Fibroblast of lung (primary cell): ENCODE measurements at regions not wholly inside any gene's neighbourhood (a gene's known extent, or its start where the extent isn't known, plus 50 kb on each side); places are given as distances from the start of the nearest gene placed in this dataset.

Source experiments
- EZH2 ChIP-seq: IDR thresholded peaks from 2 replicates; pipeline ENCODE4 v1.5.1; 2012; ENCODE audit warnings: low read length, control low read depth, mild to moderate bottlenecking; ENCODE audit errors: missing control alignments
- TF ChIP-seq, protein P1 (sequence below), 2 donors: IDR thresholded peaks in 1 of 2; conservative IDR thresholded peaks in 1 of 2; 1 replicate in 1 of 2; 2 replicates in 1 of 2; pipeline ENCODE4 v1.5.1; 2011 to 2012; ENCODE audit warnings: low read length in 2 of 2, control low read depth in 1 of 2, inconsistent platforms in 1 of 2, low read depth in 1 of 2, mild to moderate bottlenecking in 1 of 2

DNA sequence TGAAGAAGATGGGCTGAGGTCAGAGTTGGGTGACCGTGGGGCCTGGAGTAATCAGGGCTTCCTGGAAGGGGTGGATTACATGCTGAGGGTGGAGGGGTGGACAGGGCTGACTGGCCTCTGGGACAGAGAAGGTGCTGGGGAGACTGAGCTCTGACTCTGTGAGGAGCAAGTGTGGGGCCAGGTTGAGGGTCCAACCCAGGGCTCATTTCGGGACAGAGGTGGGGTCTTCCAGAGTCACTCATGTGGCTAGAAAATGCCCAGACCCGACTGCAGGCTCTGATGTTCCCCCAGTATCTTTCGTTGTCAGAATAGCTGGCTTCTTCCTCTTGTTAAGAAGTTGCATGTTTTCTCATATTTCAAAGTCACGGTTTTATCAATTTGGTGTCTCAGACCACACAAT, 311.8 kb downstream of the PTPRU start:
- TF ChIP-seq, protein P1, sequence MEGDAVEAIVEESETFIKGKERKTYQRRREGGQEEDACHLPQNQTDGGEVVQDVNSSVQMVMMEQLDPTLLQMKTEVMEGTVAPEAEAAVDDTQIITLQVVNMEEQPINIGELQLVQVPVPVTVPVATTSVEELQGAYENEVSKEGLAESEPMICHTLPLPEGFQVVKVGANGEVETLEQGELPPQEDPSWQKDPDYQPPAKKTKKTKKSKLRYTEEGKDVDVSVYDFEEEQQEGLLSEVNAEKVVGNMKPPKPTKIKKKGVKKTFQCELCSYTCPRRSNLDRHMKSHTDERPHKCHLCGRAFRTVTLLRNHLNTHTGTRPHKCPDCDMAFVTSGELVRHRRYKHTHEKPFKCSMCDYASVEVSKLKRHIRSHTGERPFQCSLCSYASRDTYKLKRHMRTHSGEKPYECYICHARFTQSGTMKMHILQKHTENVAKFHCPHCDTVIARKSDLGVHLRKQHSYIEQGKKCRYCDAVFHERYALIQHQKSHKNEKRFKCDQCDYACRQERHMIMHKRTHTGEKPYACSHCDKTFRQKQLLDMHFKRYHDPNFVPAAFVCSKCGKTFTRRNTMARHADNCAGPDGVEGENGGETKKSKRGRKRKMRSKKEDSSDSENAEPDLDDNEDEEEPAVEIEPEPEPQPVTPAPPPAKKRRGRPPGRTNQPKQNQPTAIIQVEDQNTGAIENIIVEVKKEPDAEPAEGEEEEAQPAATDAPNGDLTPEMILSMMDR (conservative IDR thresholded peaks at IDR 0.05 in 1 of 2, IDR thresholded peaks at IDR 0.05 in 1 of 2; ENCODE audit: low read depth in 1 of 2, low read length in 2 of 2): no peak
- no peak for TF ChIP-seq EZH2
